Spleen (tissue), 7 donors: ENCODE measurements at regions not wholly inside any gene's neighbourhood (a gene's known extent, or its start where the extent isn't known, plus 50 kb on each side); places are given as distances from the start of the nearest gene placed in this dataset.

ENCODE experiments used
- CTCF ChIP-seq, 11 experiments: fragments of 200-600 bp in 7 of 11; fragments of 450-650 bp in 4 of 11; sonication (generic) in 4 of 11; IDR thresholded peaks in 8 of 11; conservative IDR thresholded peaks in 3 of 11; 1 replicate in 7 of 11; 2 replicates in 4 of 11; pipeline versions ENCODE4 v1.4.0 to v1.8.0; 2016 to 2021; ENCODE audit warnings: antibody characterized with exemption in 11 of 11, inconsistent platforms in 4 of 11, mild to moderate bottlenecking in 1 of 11
- POLR2A ChIP-seq, 3 donors: fragments of 450-650 bp; IDR thresholded peaks; one replicate each; pipeline ENCODE4 v1.5.1; 2017; ENCODE audit warnings: antibody characterized with exemption in 3 of 3, mild to moderate bottlenecking in 1 of 3
- POLR2AphosphoS5 ChIP-seq, 3 donors: sonication (generic); formaldehyde crosslinking; IDR thresholded peaks; one replicate each; pipeline ENCODE4 v1.5.1; 2017; ENCODE audit warnings: antibody characterized with exemption in 3 of 3
- donor health status: DM: no; HTN: no; CAD: no; lungs with moderate emphysema.
- donor health status: DM: no; HTN: no; CAD: no.
- donor health status: DM: no; HTN: no; CAD: no.

GRCh38 chr7:157488281-157488680 is 151.5 kb downstream of the DNAJB6 start:
- no peak for TF ChIP-seq CTCF (IDR thresholded peaks at IDR 0.05 in 8 of 11, conservative IDR thresholded peaks at IDR 0.05 in 3 of 11)
- no peak for TF ChIP-seq POLR2A (IDR thresholded peaks at IDR 0.05)
- TF ChIP-seq POLR2AphosphoS5 (IDR thresholded peaks at IDR 0.05): no peak
